ENCODE measurements at regions not wholly inside any gene's neighbourhood (a gene's known extent, or its start where the extent isn't known, plus 50 kb on each side); places are given as distances from the start of the nearest gene placed in this dataset.

GRCh38 chr4:3385711-3386420 lies 55.9 kb upstream of the HGFAC start:
- no peak for TF ChIP-seq MAX (IDR thresholded peaks at IDR 0.05)
- TF ChIP-seq EP300 (IDR thresholded peaks at IDR 0.05; ENCODE audit: borderline replicate concordance), result no peak
- no peak for TF ChIP-seq RAD21 (IDR thresholded peaks at IDR 0.05; ENCODE audit: low read depth)
- no peak for TF ChIP-seq ZBTB7A (IDR thresholded peaks at IDR 0.05; ENCODE audit: low read depth)
- no peak for TF ChIP-seq CEBPB (IDR thresholded peaks at IDR 0.05)
- no peak for TF ChIP-seq NFIC (IDR thresholded peaks at IDR 0.05)
- TF ChIP-seq YY1 (IDR thresholded peaks at IDR 0.05; ENCODE audit: low read depth), result no peak
- no peak for TF ChIP-seq FOXM1 (IDR thresholded peaks at IDR 0.05; ENCODE audit: borderline replicate concordance, low read depth)

Data from Ishikawa (cell line).